ENCODE measurements at regions not wholly inside any gene's neighbourhood (a gene's known extent, or its start where the extent isn't known, plus 50 kb on each side); places are given as distances from the start of the nearest gene placed in this dataset.

- no peak for TF ChIP-seq CTCF (IDR thresholded peaks at IDR 0.05)
- TF ChIP-seq REST (IDR thresholded peaks at IDR 0.05; ENCODE audit: insufficient read depth in 1 of 2, low read depth in 2 of 2, low read length in 1 of 2) = no peak
Measured at GRCh38 chr4:160685729-160686128, 1478.1 kb downstream of the FSTL5 start.

Measured in Panc1 (cell line).